CD8-positive, alpha-beta memory T cell (primary cell): ENCODE measurements at regions not wholly inside any gene's neighbourhood (a gene's known extent, or its start where the extent isn't known, plus 50 kb on each side); places are given as distances from the start of the nearest gene placed in this dataset.

Source experiments
- CTCF ChIA-PET: fragments of 350-600 bp; sonication (Branson Sonifier 250); formaldehyde crosslinking; loops from one replicate; lab custom pipeline; 2021; ENCODE audit warnings: antibody characterized with exemption; lab: Charles Lee
- POLR2A ChIA-PET: fragments of 350-600 bp; sonication (Branson Sonifier 250); formaldehyde crosslinking; loops from one replicate; lab custom pipeline; 2021; ENCODE audit warnings: antibody characterized with exemption; lab: Charles Lee
- DNase-seq, 5 donors: peaks; one replicate each; pipeline versions ENCODE4 v3.0.0 to v3.0.0-alpha.2; 2020 to 2022; ENCODE audit warnings: mixed read lengths in 1 of 5
- H3K27ac ChIP-seq: one replicate; pipeline ENCODE4 v1.7.0; 2013; ENCODE audit warnings: low read depth, mild to moderate bottlenecking, low read length, moderate library complexity
- H3K27me3 ChIP-seq: 2 replicates; pipeline ENCODE4 v1.7.0; 2013; ENCODE audit warnings: low read length, mild to moderate bottlenecking; ENCODE audit not compliant: insufficient read depth, poor library complexity, severe bottlenecking
- H3K36me3 ChIP-seq: 2 replicates; pipeline ENCODE4 v1.7.0; 2013; ENCODE audit warnings: mild to moderate bottlenecking, low read length, moderate library complexity; ENCODE audit not compliant: insufficient read depth
- H3K4me1 ChIP-seq: 2 replicates; pipeline ENCODE4 v1.7.0; 2013; ENCODE audit warnings: mild to moderate bottlenecking, low read length, moderate library complexity; ENCODE audit not compliant: insufficient read depth
- H3K4me3 ChIP-seq: 2 replicates; pipeline ENCODE4 v1.7.0; 2013; ENCODE audit warnings: mild to moderate bottlenecking, low read length
- H3K9me3 ChIP-seq: 2 replicates; pipeline ENCODE4 v1.7.0; 2013; ENCODE audit warnings: mild to moderate bottlenecking, low read length
- H3K27ac Mint-ChIP-seq, 8 donors: one replicate each; pipeline ENCODE4 v1.8.0; 2020 to 2021; ENCODE audit warnings: mixed read lengths in 8 of 8, mild to moderate bottlenecking in 6 of 8, inconsistent platforms in 3 of 8, moderate library complexity in 3 of 8
- H3K27me3 Mint-ChIP-seq, 2 donors: one replicate each; pipeline ENCODE4 v1.8.0; 2020 to 2021; ENCODE audit warnings: mixed read lengths in 2 of 2, mild to moderate bottlenecking in 1 of 2, moderate library complexity in 1 of 2
- H3K36me3 Mint-ChIP-seq, 3 donors: one replicate each; pipeline ENCODE4 v1.8.0; 2020 to 2021; ENCODE audit warnings: mixed read lengths in 3 of 3, inconsistent platforms in 1 of 3, mild to moderate bottlenecking in 1 of 3
- H3K4me1 Mint-ChIP-seq, 3 donors: one replicate each; pipeline ENCODE4 v1.8.0; 2020 to 2021; ENCODE audit warnings: mixed read lengths in 3 of 3, inconsistent platforms in 1 of 3, mild to moderate bottlenecking in 1 of 3
- H3K4me3 Mint-ChIP-seq, 7 donors: one replicate each; pipeline ENCODE4 v1.8.0; 2020 to 2021; ENCODE audit warnings: mixed read lengths in 7 of 7, mild to moderate bottlenecking in 6 of 7, moderate library complexity in 4 of 7, inconsistent platforms in 2 of 7
- H3K9me3 Mint-ChIP-seq, 5 donors: one replicate each; pipeline ENCODE4 v1.8.0; 2020 to 2022; ENCODE audit warnings: mixed read lengths in 5 of 5, mild to moderate bottlenecking in 3 of 5, moderate library complexity in 2 of 5, inconsistent platforms in 1 of 5

- Histone ChIP-seq H3K36me3 (no peaks in the 10 kb centered on the region), H3K27ac (no peak overlapping the region), H3K4me3 (no peak overlapping the region), H3K4me1 (no peaks in the 10 kb centered on the region), H3K9me3 (no peaks in the 10 kb centered on the region), H3K27me3 (peaks cover 5% of the 10 kb centered on the region)
- POLR2A ChIA-PET, result no interaction called here
- H3K9me3 Mint-ChIP-seq, result no peaks in the 10 kb centered on the region
- no peaks in the 10 kb centered on the region for H3K36me3 Mint-ChIP-seq
- H3K4me3 Mint-ChIP-seq, result no peak overlapping the region
- peaks cover 7 to 61% of the 10 kb centered on the region in 2 donors for H3K27me3 Mint-ChIP-seq
- peaks cover 3 to 12% (median 9%) of the 10 kb centered on the region in 3 donors for H3K4me1 Mint-ChIP-seq
- H3K27ac Mint-ChIP-seq, result no peak overlapping the region
- DNase-seq, result no peak
- CTCF ChIA-PET, result no interaction called here
Observed at GRCh38 chr1:55359611-55360010, 144.4 kb upstream of the USP24 start.

GRCh38 chr1:55358581-55358980, 143.4 kb upstream of the USP24 start:
- Mint-ChIP-seq H3K27me3 (peaks cover 7 to 53% of the 10 kb centered on the region in 2 donors), H3K9me3 (no peaks in the 10 kb centered on the region), H3K4me3 (no peak overlapping the region), H3K27ac (no peak overlapping the region), H3K36me3 (no peaks in the 10 kb centered on the region), H3K4me1 (peaks cover 3 to 10% (median 6%) of the 10 kb centered on the region in 3 donors)
- POLR2A ChIA-PET, result no interaction called here
- Histone ChIP-seq H3K4me3 (no peak overlapping the region), H3K4me1 (no peaks in the 10 kb centered on the region), H3K9me3 (no peaks in the 10 kb centered on the region), H3K27me3 (peaks cover 5% of the 10 kb centered on the region), H3K27ac (no peak overlapping the region), H3K36me3 (no peaks in the 10 kb centered on the region)
- DNase-seq, result no peak
- CTCF ChIA-PET, result no interaction called here

GRCh38 chr1:55355549-55355948, 140.4 kb upstream of the USP24 start:
- Mint-ChIP-seq H3K4me3 (no peak overlapping the region), H3K27ac (no peak overlapping the region), H3K27me3 (peaks cover 7 to 55% of the 10 kb centered on the region in 2 donors), H3K9me3 (no peaks in the 10 kb centered on the region), H3K4me1 (no peaks in the 10 kb centered on the region), H3K36me3 (no peaks in the 10 kb centered on the region)
- Histone ChIP-seq H3K27me3 (peaks cover 3% of the 10 kb centered on the region), H3K9me3 (no peaks in the 10 kb centered on the region), H3K4me1 (no peaks in the 10 kb centered on the region), H3K27ac (no peak overlapping the region), H3K4me3 (no peak overlapping the region), H3K36me3 (no peaks in the 10 kb centered on the region)
- CTCF ChIA-PET, result no interaction called here
- DNase-seq, result no peak
- POLR2A ChIA-PET, result no interaction called here

- CTCF ChIA-PET, result no interaction called here
- Mint-ChIP-seq H3K4me3 (no peak overlapping the region), H3K36me3 (no peaks in the 10 kb centered on the region)
Observed at GRCh38 chr1:55353707-55354620, 138.8 kb upstream of the USP24 start.

GRCh38 chr1:55352811-55353180, 137.6 kb upstream of the USP24 start:
- peaks cover 3% of the 10 kb centered on the region for H3K27me3 ChIP-seq
- H3K36me3 Mint-ChIP-seq, result no peaks in the 10 kb centered on the region
- H3K4me3 Mint-ChIP-seq, result no peak overlapping the region
- H3K27ac ChIP-seq, result no peak overlapping the region
- no peaks in the 10 kb centered on the region for H3K4me1 Mint-ChIP-seq
- no peaks in the 10 kb centered on the region for H3K4me1 ChIP-seq
- no peaks in the 10 kb centered on the region for H3K9me3 ChIP-seq
- peaks cover 6 to 43% of the 10 kb centered on the region in 2 donors for H3K27me3 Mint-ChIP-seq
- POLR2A ChIA-PET, result no interaction called here
- CTCF ChIA-PET, result no interaction called here
- H3K4me3 ChIP-seq, result no peak overlapping the region
- no peak for DNase-seq
- no peak overlapping the region for H3K27ac Mint-ChIP-seq
- H3K36me3 ChIP-seq, result no peaks in the 10 kb centered on the region
- H3K9me3 Mint-ChIP-seq, result no peaks in the 10 kb centered on the region

More at GRCh38 chr1:55353707-55354620, 138.8 kb upstream of the USP24 start:
- no peaks in the 10 kb centered on the region for H3K36me3 ChIP-seq
- peaks cover 3% of the 10 kb centered on the region for H3K27me3 ChIP-seq
- no peak overlapping the region for H3K27ac ChIP-seq
- POLR2A ChIA-PET, result no interaction called here
- no peak for DNase-seq
- no peaks in the 10 kb centered on the region for H3K9me3 ChIP-seq
- Mint-ChIP-seq H3K9me3 (no peaks in the 10 kb centered on the region), H3K27me3 (peaks cover 6 to 50% of the 10 kb centered on the region in 2 donors), H3K27ac (no peak overlapping the region), H3K4me1 (no peaks in the 10 kb centered on the region)
- no peak overlapping the region for H3K4me3 ChIP-seq
- no peaks in the 10 kb centered on the region for H3K4me1 ChIP-seq

GRCh38 chr1:55352080-55352810, 137.1 kb upstream of the USP24 start:
- Histone ChIP-seq H3K4me1 (no peaks in the 10 kb centered on the region), H3K27me3 (peaks cover 3% of the 10 kb centered on the region), H3K36me3 (no peaks in the 10 kb centered on the region), H3K9me3 (no peaks in the 10 kb centered on the region), H3K27ac (no peak overlapping the region), H3K4me3 (no peak overlapping the region)
- Mint-ChIP-seq H3K36me3 (no peaks in the 10 kb centered on the region), H3K27ac (no peak overlapping the region), H3K9me3 (no peaks in the 10 kb centered on the region), H3K4me3 (no peak overlapping the region), H3K27me3 (peaks cover 5 to 43% of the 10 kb centered on the region in 2 donors), H3K4me1 (no peaks in the 10 kb centered on the region)
- DNase-seq, result no peak
- ChIA-PET POLR2A (no interaction called here), CTCF (no interaction called here)

- POLR2A ChIA-PET, result no interaction called here
- CTCF ChIA-PET, result no interaction called here
- Histone ChIP-seq H3K4me3 (no peak overlapping the region), H3K9me3 (no peaks in the 10 kb centered on the region), H3K27me3 (no peaks in the 10 kb centered on the region), H3K36me3 (no peaks in the 10 kb centered on the region), H3K4me1 (no peaks in the 10 kb centered on the region), H3K27ac (no peak overlapping the region)
- H3K4me1 Mint-ChIP-seq, result no peaks in the 10 kb centered on the region
- no peak overlapping the region for H3K27ac Mint-ChIP-seq
- no peak for DNase-seq
- no peak overlapping the region for H3K4me3 Mint-ChIP-seq
- H3K27me3 Mint-ChIP-seq, result peaks cover 3 to 41% of the 10 kb centered on the region in 2 donors
- H3K36me3 Mint-ChIP-seq, result peaks cover 0 to 4% (median 0%) of the 10 kb centered on the region in 3 donors
- no peaks in the 10 kb centered on the region for H3K9me3 Mint-ChIP-seq
Observed at GRCh38 chr1:55348356-55348755, 133.2 kb upstream of the USP24 start.

GRCh38 chr1:55347866-55348265, 132.7 kb upstream of the USP24 start:
- no peak overlapping the region for H3K4me3 Mint-ChIP-seq
- ChIA-PET CTCF (no interaction called here), POLR2A (no interaction called here)
- no peaks in the 10 kb centered on the region for H3K9me3 Mint-ChIP-seq
- H3K27ac Mint-ChIP-seq, result no peak overlapping the region
- Histone ChIP-seq H3K36me3 (no peaks in the 10 kb centered on the region), H3K9me3 (no peaks in the 10 kb centered on the region), H3K4me1 (no peaks in the 10 kb centered on the region), H3K27ac (no peak overlapping the region), H3K4me3 (no peak overlapping the region), H3K27me3 (no peaks in the 10 kb centered on the region)
- H3K36me3 Mint-ChIP-seq, result peaks cover 0 to 4% (median 0%) of the 10 kb centered on the region in 3 donors
- no peaks in the 10 kb centered on the region for H3K4me1 Mint-ChIP-seq
- DNase-seq, result no peak
- H3K27me3 Mint-ChIP-seq, result peaks cover 3 to 44% of the 10 kb centered on the region in 2 donors
